ENCODE measurements at regions not wholly inside any gene's neighbourhood (a gene's known extent, or its start where the extent isn't known, plus 50 kb on each side); places are given as distances from the start of the nearest gene placed in this dataset.

GRCh38 chr4:176949029-176949428 is 156.3 kb upstream of the VEGFC start:
- TF ChIP-seq CTCF (IDR thresholded peaks at IDR 0.05; ENCODE audit: insufficient read depth, missing control alignments) = no peak
- DNase-seq (ENCODE audit: insufficient read length, low spot score) = no peak
- no peak for FAIRE-seq

- DNase-seq (ENCODE audit: insufficient read length, low spot score) (no peak), FAIRE-seq (no peak)
- TF ChIP-seq CTCF (IDR thresholded peaks at IDR 0.05; ENCODE audit: insufficient read depth, missing control alignments) = no peak
Observed at GRCh38 chr4:176953021-176953420, 160.3 kb upstream of the VEGFC start.

- DNase-seq (ENCODE audit: insufficient read length, low spot score) = no peak
- TF ChIP-seq CTCF (IDR thresholded peaks at IDR 0.05; ENCODE audit: insufficient read depth, missing control alignments) = no peak
- no peak for FAIRE-seq
Observed at GRCh38 chr4:176957353-176958118, 164.8 kb upstream of the VEGFC start.

GRCh38 chr4:176959980-176960379 is 167.3 kb upstream of the VEGFC start:
- TF ChIP-seq CTCF (IDR thresholded peaks at IDR 0.05; ENCODE audit: insufficient read depth, missing control alignments) = no peak
- FAIRE-seq = no peak
- no peak for DNase-seq (ENCODE audit: insufficient read length, low spot score)

- DNase-seq (ENCODE audit: insufficient read length, low spot score) (no peak), FAIRE-seq (no peak)
- no peak for TF ChIP-seq CTCF (IDR thresholded peaks at IDR 0.05; ENCODE audit: insufficient read depth, missing control alignments)
Observed at GRCh38 chr4:176963121-176963520, 170.4 kb upstream of the VEGFC start.

- FAIRE-seq = no peak
- peak; percentile 49 for TF ChIP-seq CTCF (IDR thresholded peaks at IDR 0.05; ENCODE audit: insufficient read depth, missing control alignments)
- DNase-seq (ENCODE audit: insufficient read length, low spot score) = no peak
Observed at GRCh38 chr4:176964116-176964691, 171.5 kb upstream of the VEGFC start.

- FAIRE-seq (no peak), DNase-seq (ENCODE audit: insufficient read length, low spot score) (no peak)
- TF ChIP-seq CTCF (IDR thresholded peaks at IDR 0.05; ENCODE audit: insufficient read depth, missing control alignments) = no peak
Observed at GRCh38 chr4:176967586-176967985, 174.9 kb upstream of the VEGFC start.
